ENCODE measurements at regions not wholly inside any gene's neighbourhood (a gene's known extent, or its start where the extent isn't known, plus 50 kb on each side); places are given as distances from the start of the nearest gene placed in this dataset.

DNA sequence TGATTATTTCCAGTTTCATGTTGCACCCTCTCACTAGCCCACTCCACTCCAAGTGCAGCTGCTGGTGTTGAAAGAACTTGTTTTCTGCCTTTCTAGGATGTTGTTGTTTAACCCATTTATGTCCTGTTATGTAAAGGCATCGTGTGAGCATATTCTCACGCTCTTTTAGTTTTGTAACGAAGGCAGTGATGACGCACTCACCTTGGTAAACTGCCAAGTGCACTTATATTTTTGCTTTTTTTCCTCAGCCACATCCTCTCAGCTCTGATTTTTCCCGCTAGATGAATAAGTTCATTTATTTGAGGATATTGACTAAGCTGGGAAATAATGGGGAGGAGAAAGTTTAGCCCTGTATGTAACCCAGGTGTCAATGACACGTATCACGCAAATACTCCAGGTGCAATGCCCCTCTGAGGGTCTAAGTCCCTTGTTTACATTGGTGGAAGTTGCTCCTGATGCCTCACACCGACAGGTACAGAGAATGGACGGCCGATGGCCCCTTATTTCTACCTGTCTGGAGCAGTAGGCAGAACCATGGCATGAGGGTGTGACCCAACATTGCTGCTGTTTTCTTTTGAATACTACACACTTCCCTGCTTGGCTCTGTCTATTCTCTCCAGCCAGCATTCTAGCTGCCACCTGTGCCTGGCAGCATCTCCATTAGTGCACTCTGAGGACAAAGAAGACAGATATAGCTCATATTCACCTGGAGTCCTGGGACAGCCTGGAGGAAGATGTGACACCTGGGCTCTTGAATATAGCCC is 132.7 kb upstream of the SLC24A3 start:
- Histone ChIP-seq H3K27ac (ENCODE audit: low read length) (no peak overlapping the region), H3K9ac (ENCODE audit: low read length) (no peak overlapping the region), H3K79me2 (ENCODE audit: low read length) (no peaks in the 10 kb centered on the region), H3K4me2 (ENCODE audit: low read depth, low read length) (no peak overlapping the region), H4K20me1 (ENCODE audit: insufficient read depth, low read length) (no peaks in the 10 kb centered on the region), H3K27me3 (replicated peaks; ENCODE audit: insufficient read depth, low read length) (no peaks in the 10 kb centered on the region), H3K4me3 (ENCODE audit: low read length) (no peak overlapping the region), H3K36me3 (replicated peaks; ENCODE audit: insufficient read depth, low read length) (no peaks in the 10 kb centered on the region), H2AFZ (ENCODE audit: low read length) (no peak overlapping the region), H3K9me2 (replicated peaks; ENCODE audit: insufficient read depth, low read length) (no peaks in the 10 kb centered on the region), H3K9me3 (replicated peaks; ENCODE audit: insufficient read depth, low read length) (no peaks in the 10 kb centered on the region), H3F3A (ENCODE audit: insufficient read depth, low read length) (no peaks in the 10 kb centered on the region), H3K4me1 (ENCODE audit: low read length) (peaks cover 8% of the 10 kb centered on the region)
- no peak for DNase-seq
- TF ChIP-seq EZH2phosphoT487 (IDR thresholded peaks at IDR 0.05; ENCODE audit: low read length), result no peak
- TF ChIP-seq EZH2 (optimal IDR thresholded peaks at IDR 0.05; ENCODE audit: low read depth, low read length), result no peak
- no peak for TF ChIP-seq CTCF (IDR thresholded peaks at IDR 0.05; ENCODE audit: low read length)

DNA sequence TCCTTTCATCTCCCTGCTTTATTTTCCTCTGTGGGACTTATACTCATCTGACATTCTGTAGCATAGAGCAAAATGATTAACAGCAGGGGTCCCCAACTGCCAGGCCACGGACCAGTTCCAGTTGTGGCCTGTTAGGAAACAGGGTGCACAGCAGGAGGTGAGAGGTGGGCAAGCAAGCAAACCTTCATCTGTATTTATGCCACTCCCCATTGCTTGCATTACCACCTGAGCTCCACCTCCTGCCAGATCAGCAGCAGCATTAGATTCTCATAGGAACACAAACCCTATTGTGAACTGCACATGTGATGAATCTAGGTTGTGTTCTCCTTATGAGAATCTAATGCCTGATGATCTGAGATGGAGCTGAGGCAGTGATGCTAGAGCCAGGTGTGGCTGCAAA is 130.5 kb upstream of the SLC24A3 start:
- H3K4me2 ChIP-seq (ENCODE audit: low read depth, low read length), result no peak overlapping the region
- H3K27me3 ChIP-seq (replicated peaks; ENCODE audit: insufficient read depth, low read length), result no peaks in the 10 kb centered on the region
- H3K36me3 ChIP-seq (replicated peaks; ENCODE audit: insufficient read depth, low read length), result no peaks in the 10 kb centered on the region
- no peak for TF ChIP-seq CTCF (IDR thresholded peaks at IDR 0.05; ENCODE audit: low read length)
- no peak for TF ChIP-seq EZH2phosphoT487 (IDR thresholded peaks at IDR 0.05; ENCODE audit: low read length)
- TF ChIP-seq EZH2 (optimal IDR thresholded peaks at IDR 0.05; ENCODE audit: low read depth, low read length), result no peak
- H2AFZ ChIP-seq (ENCODE audit: low read length), result no peak overlapping the region
- no peaks in the 10 kb centered on the region for H4K20me1 ChIP-seq (ENCODE audit: insufficient read depth, low read length)
- no peaks in the 10 kb centered on the region for H3K9me3 ChIP-seq (replicated peaks; ENCODE audit: insufficient read depth, low read length)
- no peaks in the 10 kb centered on the region for H3K4me1 ChIP-seq (ENCODE audit: low read length)
- no peak overlapping the region for H3K9ac ChIP-seq (ENCODE audit: low read length)
- H3K79me2 ChIP-seq (ENCODE audit: low read length), result no peaks in the 10 kb centered on the region
- H3K4me3 ChIP-seq (ENCODE audit: low read length), result no peak overlapping the region
- H3K27ac ChIP-seq (ENCODE audit: low read length), result no peak overlapping the region
- DNase-seq, result no peak
- no peaks in the 10 kb centered on the region for H3K9me2 ChIP-seq (replicated peaks; ENCODE audit: insufficient read depth, low read length)
- H3F3A ChIP-seq (ENCODE audit: insufficient read depth, low read length), result no peaks in the 10 kb centered on the region

- no peak overlapping the region for H3K4me2 ChIP-seq (ENCODE audit: low read depth, low read length)
- no peaks in the 10 kb centered on the region for H3K4me1 ChIP-seq (ENCODE audit: low read length)
- no peaks in the 10 kb centered on the region for H3K36me3 ChIP-seq (replicated peaks; ENCODE audit: insufficient read depth, low read length)
- no peak for DNase-seq
- H3K79me2 ChIP-seq (ENCODE audit: low read length), result no peaks in the 10 kb centered on the region
- no peak overlapping the region for H2AFZ ChIP-seq (ENCODE audit: low read length)
- no peaks in the 10 kb centered on the region for H3K9me3 ChIP-seq (replicated peaks; ENCODE audit: insufficient read depth, low read length)
- H3F3A ChIP-seq (ENCODE audit: insufficient read depth, low read length), result no peaks in the 10 kb centered on the region
- H3K27me3 ChIP-seq (replicated peaks; ENCODE audit: insufficient read depth, low read length), result no peaks in the 10 kb centered on the region
- no peak for TF ChIP-seq CTCF (IDR thresholded peaks at IDR 0.05; ENCODE audit: low read length)
- H4K20me1 ChIP-seq (ENCODE audit: insufficient read depth, low read length), result no peaks in the 10 kb centered on the region
- no peak overlapping the region for H3K27ac ChIP-seq (ENCODE audit: low read length)
- H3K9me2 ChIP-seq (replicated peaks; ENCODE audit: insufficient read depth, low read length), result no peaks in the 10 kb centered on the region
- no peak overlapping the region for H3K9ac ChIP-seq (ENCODE audit: low read length)
- H3K4me3 ChIP-seq (ENCODE audit: low read length), result no peak overlapping the region
Observed at GRCh38 chr20:19083136-19083621, 129.3 kb upstream of the SLC24A3 start.

Data from MM.1S (cell line).